H1 (cell line): ENCODE measurements at regions not wholly inside any gene's neighbourhood (a gene's known extent, or its start where the extent isn't known, plus 50 kb on each side); places are given as distances from the start of the nearest gene placed in this dataset.
A peak's percentile ranks its signal among the peaks of the same experiment; 100 is the strongest.

Source experiments
- CTCF ChIA-PET: fragments of 300-600 bp; sonication (Branson Sonifier 250); formaldehyde crosslinking; loops from one replicate; lab custom pipeline; 2021; ENCODE audit not compliant: partially characterized antibody; lab: Charles Lee
- POLR2A ChIA-PET: fragments of 300-600 bp; sonication (Branson Sonifier 250); formaldehyde crosslinking; loops from one replicate; lab custom pipeline; 2021; ENCODE audit warnings: inconsistent platforms; ENCODE audit not compliant: partially characterized antibody; lab: Charles Lee
- DNase-seq, 2 experiments: peaks; one replicate each; pipeline versions ENCODE4 v3.0.0 to v3.0.0-alpha.2; 2010 to 2022; ENCODE audit warnings: low spot score in 2 of 2, low read depth in 1 of 2, mixed read lengths in 1 of 2
- FAIRE-seq: peaks from 2 replicates; lab custom pipeline; 2011; peaks lifted over from hg19 to GRCh38; lab: Jason Lieb, UNC
- H2AFZ ChIP-seq: 2 replicates; pipeline ENCODE4 v1.8.1; 2012; ENCODE audit warnings: low read length, inconsistent platforms
- H2AK5ac ChIP-seq: 2 replicates; pipeline ENCODE4 v1.6.1; 2013; ENCODE audit warnings: low read depth, low read length
- H2BK120ac ChIP-seq: replicated peaks from 2 replicates; pipeline ENCODE3; 2013; ENCODE audit warnings: low read depth, low read length, inconsistent platforms
- H2BK12ac ChIP-seq: 2 replicates; pipeline ENCODE4 v1.6.1; 2013; ENCODE audit warnings: low read depth, low read length
- H2BK15ac ChIP-seq: 2 replicates; pipeline ENCODE4 v1.6.1; 2013; ENCODE audit warnings: low read length
- H2BK20ac ChIP-seq: 2 replicates; pipeline ENCODE4 v1.6.1; 2013; ENCODE audit warnings: low read length
- H2BK5ac ChIP-seq: 2 replicates; pipeline ENCODE4 v1.6.1; 2013; ENCODE audit warnings: low read depth, low read length
- H3K14ac ChIP-seq: 2 replicates; pipeline ENCODE4 v1.6.1; 2013; ENCODE audit warnings: inconsistent platforms; ENCODE audit not compliant: insufficient read length
- H3K18ac ChIP-seq: 2 replicates; pipeline ENCODE4 v1.6.1; 2013; ENCODE audit warnings: low read length; ENCODE audit errors: extremely low read depth
- H3K23ac ChIP-seq: 2 replicates; pipeline ENCODE4 v1.6.1; 2013; ENCODE audit warnings: inconsistent platforms; ENCODE audit not compliant: insufficient read length
- H3K23me2 ChIP-seq: 2 replicates; pipeline ENCODE4 v1.6.1; 2013; ENCODE audit warnings: low read depth, low read length
- H3K27ac ChIP-seq: 2 replicates; pipeline ENCODE4 v1.6.1; 2011; ENCODE audit warnings: low read depth, low read length, inconsistent platforms
- H3K27me3 ChIP-seq, 4 experiments: replicated peaks in 1 of 4; 1 replicate in 1 of 4; 2 replicates in 3 of 4; pipeline versions ENCODE4 v1.6.1 to v1.8.1; 2011 to 2013; ENCODE audit warnings: low read length in 3 of 4, mild to moderate bottlenecking in 3 of 4, inconsistent platforms in 2 of 4, mixed read lengths in 2 of 4, moderate library complexity in 1 of 4; ENCODE audit not compliant: control insufficient read depth in 3 of 4, insufficient read depth in 3 of 4; ENCODE audit errors: extremely low read depth in 1 of 4
- H3K36me3 ChIP-seq, 4 experiments: 2 replicates each; pipeline versions ENCODE4 v1.6.1 to v1.8.1; 2011 to 2013; ENCODE audit warnings: mild to moderate bottlenecking in 4 of 4, low read length in 3 of 4, moderate library complexity in 2 of 4, control low read depth in 1 of 4, inconsistent platforms in 1 of 4; ENCODE audit not compliant: insufficient read depth in 4 of 4, control insufficient read depth in 2 of 4
- H3K4ac ChIP-seq: replicated peaks from 2 replicates; pipeline ENCODE3; 2013; ENCODE audit warnings: low read length, low read depth, mixed read lengths, inconsistent platforms; ENCODE audit not compliant: insufficient read length
- H3K4me1 ChIP-seq, 4 experiments: replicated peaks in 1 of 4; 1 replicate in 1 of 4; 2 replicates in 3 of 4; pipeline versions ENCODE4 v1.6.1 to v1.8.1; 2011 to 2013; ENCODE audit warnings: low read length in 3 of 4, inconsistent platforms in 2 of 4, mixed read lengths in 1 of 4; ENCODE audit not compliant: insufficient read depth in 4 of 4, control insufficient read depth in 3 of 4
- H3K4me2 ChIP-seq, 2 experiments: 2 replicates each; pipeline versions ENCODE4 v1.6.1 to v1.8.1; 2011 to 2013; ENCODE audit warnings: low read depth in 2 of 2, low read length in 2 of 2, control low read depth in 1 of 2, inconsistent platforms in 1 of 2, mild to moderate bottlenecking in 1 of 2; ENCODE audit not compliant: insufficient read depth in 1 of 2
- H3K4me3 ChIP-seq, 4 experiments: fragments of 200-600, 300-600 bp in 1 of 4; sonication (generic), shearing (Covaris generic), sonication (Bioruptor Twin) in 1 of 4; 2 replicates each; pipeline versions ENCODE4 v1.5.1 to v1.8.1; 2011 to 2016; ENCODE audit warnings: low read length in 4 of 4, low read depth in 3 of 4, control low read depth in 2 of 4, inconsistent platforms in 2 of 4, mild to moderate bottlenecking in 2 of 4, mixed read lengths in 1 of 4, moderate library complexity in 1 of 4; ENCODE audit not compliant: insufficient read depth in 2 of 4; ENCODE audit errors: extremely low read depth in 1 of 4
- H3K56ac ChIP-seq: replicated peaks from 2 replicates; pipeline ENCODE3; 2013; ENCODE audit warnings: low read depth, mild to moderate bottlenecking, mixed read lengths, low read length, inconsistent platforms; ENCODE audit not compliant: insufficient read length
- H3K79me1 ChIP-seq: 2 replicates; pipeline ENCODE4 v1.6.1; 2013; ENCODE audit warnings: low read depth, low read length, control low read depth
- H3K79me2 ChIP-seq, 2 experiments: 2 replicates each; pipeline versions ENCODE4 v1.6.1 to v1.8.1; 2012 to 2013; ENCODE audit warnings: low read length in 2 of 2, mild to moderate bottlenecking in 2 of 2, inconsistent platforms in 1 of 2; ENCODE audit not compliant: insufficient read depth in 2 of 2, control insufficient read depth in 1 of 2
- H3K9ac ChIP-seq, 4 experiments: replicated peaks in 1 of 4; 1 replicate in 1 of 4; 2 replicates in 3 of 4; pipeline versions ENCODE4 v1.6.1 to v1.8.1; 2011 to 2013; ENCODE audit warnings: low read depth in 3 of 4, low read length in 3 of 4, control low read depth in 2 of 4, mild to moderate bottlenecking in 2 of 4, moderate library complexity in 2 of 4, inconsistent platforms in 1 of 4; ENCODE audit errors: extremely low read depth in 1 of 4
- H3K9me3 ChIP-seq, 2 experiments: 2 replicates each; pipeline versions ENCODE4 v1.6.1 to v1.8.1; 2012 to 2013; ENCODE audit warnings: mild to moderate bottlenecking in 2 of 2, moderate library complexity in 2 of 2, control low read depth in 1 of 2, inconsistent platforms in 1 of 2, low read depth in 1 of 2, low read length in 1 of 2, mixed read lengths in 1 of 2; ENCODE audit not compliant: insufficient read depth in 2 of 2
- H4K20me1 ChIP-seq, 2 experiments: replicated peaks in 1 of 2; 2 replicates each; pipeline versions ENCODE3 to v1.8.1; 2011 to 2013; ENCODE audit warnings: inconsistent platforms in 2 of 2, low read length in 2 of 2, mild to moderate bottlenecking in 1 of 2; ENCODE audit not compliant: insufficient read depth in 2 of 2, control insufficient read depth in 1 of 2
- H4K5ac ChIP-seq: 2 replicates; pipeline ENCODE4 v1.6.1; 2013; ENCODE audit warnings: low read length, low read depth, mixed read lengths, inconsistent platforms; ENCODE audit not compliant: insufficient read length
- H4K8ac ChIP-seq: 2 replicates; pipeline ENCODE4 v1.8.0; 2013; ENCODE audit warnings: mild to moderate bottlenecking, moderate library complexity, low read length, inconsistent platforms; ENCODE audit not compliant: insufficient read depth; ENCODE audit errors: extremely low read depth
- H4K91ac ChIP-seq: replicated peaks from 2 replicates; pipeline ENCODE3; 2013; ENCODE audit warnings: low read length, mixed read lengths, inconsistent platforms; ENCODE audit not compliant: insufficient read length
- EGR1 ChIP-seq: IDR thresholded peaks from 2 replicates; pipeline ENCODE4 v1.6.1; 2011; ENCODE audit warnings: low read depth, low read length, borderline replicate concordance
- FOSL1 ChIP-seq: IDR thresholded peaks from 2 replicates; pipeline ENCODE4 v1.6.1; 2011; ENCODE audit warnings: mild to moderate bottlenecking, low read depth, low read length, moderate library complexity; ENCODE audit not compliant: insufficient read depth
- JUND ChIP-seq: IDR thresholded peaks from 2 replicates; pipeline ENCODE4 v1.6.1; 2011; ENCODE audit warnings: mild to moderate bottlenecking, improper control_type of control experiment, low read length
- SP4 ChIP-seq: IDR thresholded peaks from 2 replicates; pipeline ENCODE4 v1.6.1; 2012; ENCODE audit warnings: low read length, inconsistent platforms
- SUZ12 ChIP-seq: fragments of 200-600 bp; sonication (generic); IDR thresholded peaks from 2 replicates; pipeline ENCODE4 v1.6.1; 2012; ENCODE audit warnings: mild to moderate bottlenecking, inconsistent platforms, low read length, moderate library complexity, mixed read lengths
- TEAD4 ChIP-seq: IDR thresholded peaks from 2 replicates; pipeline ENCODE4 v1.6.1; 2012; ENCODE audit warnings: low read depth, low read length, inconsistent platforms, mixed read lengths
- WGBS, 2 experiments: shearing (Covaris generic) in 1 of 2; methylation state at CpG; one replicate each; pipeline versions ENCODE4 v1.1.6 to v1.1.7; 2013 to 2015; ENCODE audit warnings: low lambda C conversion rate in 2 of 2, mixed read lengths in 2 of 2, inconsistent platforms in 1 of 2, low coverage in 1 of 2, missing lambda C conversion rate in 1 of 2; ENCODE audit not compliant: insufficient replicate concordance in 2 of 2, insufficient coverage in 1 of 2, insufficient read length in 1 of 2; ENCODE audit errors: extremely low coverage in 1 of 2, missing lambda C conversion rate in 1 of 2; 5-methylcytosine and 5-hydroxymethylcytosine counted together

- Histone ChIP-seq H3K79me1 (no peaks in the 10 kb centered on the region), H3K4me2 (no peak overlapping the region), H3K9me3 (no peaks in the 10 kb centered on the region), H3K36me3 (no peaks in the 10 kb centered on the region), H4K91ac (no peak overlapping the region), H3K23me2 (no peaks in the 10 kb centered on the region), H3K14ac (no peak overlapping the region), H3K4ac (no peak overlapping the region), H3K18ac (no peak overlapping the region), H3K4me1 (no peaks in the 10 kb centered on the region), H2BK20ac (no peak overlapping the region), H3K23ac (no peak overlapping the region), H3K9ac (no peak overlapping the region), H3K4me3 (no peak overlapping the region), H3K27me3 (no peaks in the 10 kb centered on the region), H2BK12ac (no peak overlapping the region), H2AFZ (no peak overlapping the region; the same call in 1 of the 2 replicates), H3K27ac (no peak overlapping the region), H2BK15ac (no peak overlapping the region), H4K8ac (no peak overlapping the region), H3K56ac (no peak overlapping the region), H3K79me2 (no peaks in the 10 kb centered on the region), H2BK120ac (no peak overlapping the region), H4K20me1 (no peaks in the 10 kb centered on the region), H4K5ac (no peak overlapping the region), H2AK5ac (no peak overlapping the region), H2BK5ac (peak overlapping the region; percentile 35; the same call in 1 of the 2 replicates)
- DNase-seq (no peak), FAIRE-seq (no peak)
- ChIA-PET CTCF (no interaction called here), POLR2A (no interaction called here)
- 95% methylated on average over 1 of the region's 1 CpG; no CpG with 5 or more reads in 1 of the 2 experiments for WGBS, 2 experiments
- TF ChIP-seq EGR1, result no peak
- no peak for TF ChIP-seq SUZ12
- TF ChIP-seq FOSL1, result no peak
- no peak for TF ChIP-seq SP4
- TF ChIP-seq JUND, result no peak
- TF ChIP-seq TEAD4, result no peak
Measured at GRCh38 chr14:41521891-41522290, 84.8 kb upstream of the LRFN5 start.
